Transverse colon (tissue), 4 donors: ENCODE measurements at regions not wholly inside any gene's neighbourhood (a gene's known extent, or its start where the extent isn't known, plus 50 kb on each side); places are given as distances from the start of the nearest gene placed in this dataset.

Experiments
- DNase-seq: peaks from one replicate; pipeline ENCODE4 v3.0.0-alpha.2; 2019
- H3K27ac ChIP-seq, 4 donors: fragments of 200-600 bp; sonication (generic); 2 replicates each; pipeline ENCODE4 v1.5.1; 2016 to 2018; ENCODE audit warnings: inconsistent platforms in 4 of 4
- H3K27me3 ChIP-seq: fragments of 200-600 bp; sonication (generic); 2 replicates; pipeline ENCODE4 v1.5.1; 2017; ENCODE audit warnings: inconsistent platforms
- H3K36me3 ChIP-seq, 4 donors: fragments of 200-600 bp; sonication (generic); 2 replicates each; pipeline ENCODE4 v1.5.1; 2017 to 2019; ENCODE audit warnings: inconsistent platforms in 4 of 4
- H3K4me1 ChIP-seq, 4 donors: fragments of 200-600 bp; sonication (generic); 2 replicates each; pipeline ENCODE4 v1.5.1; 2017 to 2020; ENCODE audit warnings: inconsistent platforms in 4 of 4
- H3K4me3 ChIP-seq, 4 donors: fragments of 200-600 bp; sonication (generic); 1 replicate in 1 of 4; 2 replicates in 3 of 4; pipeline versions ENCODE4 v1.5.1 to v1.6.1; 2017 to 2019; ENCODE audit warnings: inconsistent platforms in 4 of 4
- H3K9me3 ChIP-seq, 2 donors: fragments of 200-600 bp; sonication (generic); 2 replicates each; pipeline ENCODE4 v1.5.1; 2017 to 2019; ENCODE audit warnings: inconsistent platforms in 2 of 2
- EP300 ChIP-seq: sonication (generic); formaldehyde crosslinking; IDR thresholded peaks from one replicate; pipeline ENCODE4 v1.6.1; 2017; ENCODE audit warnings: antibody characterized with exemption, low read depth
- POLR2A ChIP-seq: fragments of 450-650 bp; IDR thresholded peaks from one replicate; pipeline ENCODE4 v1.6.1; 2016; ENCODE audit warnings: antibody characterized with exemption, mild to moderate bottlenecking, moderate library complexity
- POLR2AphosphoS5 ChIP-seq, 3 donors: sonication (generic); formaldehyde crosslinking; IDR thresholded peaks; one replicate each; pipeline ENCODE4 v1.6.1; 2016; ENCODE audit warnings: antibody characterized with exemption in 3 of 3
- WGBS, 2 donors: methylation state at CpG; one replicate each; pipeline ENCODE4 v1.1.5; 2018; ENCODE audit warnings: low coverage in 1 of 2; 5-methylcytosine and 5-hydroxymethylcytosine counted together
- in situ Hi-C, 4 donors: fragments of 200-750 bp; cut with MboI; loops; one replicate each; pipeline versions ENCODE4 v1.15.0 to v1.15.1; 2017; ENCODE audit warnings: low sequenced_read_pairs in 3 of 4, low pct_ligation_motif_present in 1 of 4, low pct_unique_long_range_greater_than_20kb in 1 of 4
- intact Hi-C: fragments of 100-400 bp; cut with DNase I; formaldehyde crosslinking; loops from one replicate; pipeline ENCODE4 v1.15.1; 2023; ENCODE audit warnings: low total_unique reads
- TF ChIP-seq, protein P1 (sequence below), 5 experiments: fragments of 200-600 bp in 3 of 5; fragments of 450-650 bp in 2 of 5; sonication (generic) in 3 of 5; IDR thresholded peaks; 1 replicate in 2 of 5; 2 replicates in 3 of 5; pipeline ENCODE4 v1.5.1; 2016 to 2017; ENCODE audit warnings: antibody characterized with exemption in 5 of 5, inconsistent platforms in 3 of 5, mild to moderate bottlenecking in 2 of 5, moderate library complexity in 1 of 5

DNA sequence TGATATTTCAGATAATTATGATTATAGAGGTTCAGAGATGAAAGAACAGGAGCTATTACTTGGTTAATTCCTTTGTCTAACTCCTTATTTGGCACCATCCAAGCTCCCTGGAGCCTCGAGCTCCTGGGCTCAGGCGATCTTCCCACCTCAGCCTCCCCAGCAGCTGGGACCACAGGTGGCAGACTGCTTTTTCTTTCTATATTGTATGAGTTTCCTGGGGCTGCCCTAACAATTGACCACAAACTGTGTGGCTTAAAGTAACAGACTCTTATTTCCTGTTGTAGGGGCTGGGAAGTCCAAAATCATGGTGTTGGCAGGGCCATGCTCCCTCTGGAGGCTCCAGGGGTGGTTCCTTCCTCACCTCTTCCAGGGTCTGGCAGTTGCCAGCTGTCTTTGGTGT is 163.3 kb upstream of the ADCY1 start:
- TF ChIP-seq EP300 (no peak), POLR2A (no peak)
- TF ChIP-seq, protein P1, sequence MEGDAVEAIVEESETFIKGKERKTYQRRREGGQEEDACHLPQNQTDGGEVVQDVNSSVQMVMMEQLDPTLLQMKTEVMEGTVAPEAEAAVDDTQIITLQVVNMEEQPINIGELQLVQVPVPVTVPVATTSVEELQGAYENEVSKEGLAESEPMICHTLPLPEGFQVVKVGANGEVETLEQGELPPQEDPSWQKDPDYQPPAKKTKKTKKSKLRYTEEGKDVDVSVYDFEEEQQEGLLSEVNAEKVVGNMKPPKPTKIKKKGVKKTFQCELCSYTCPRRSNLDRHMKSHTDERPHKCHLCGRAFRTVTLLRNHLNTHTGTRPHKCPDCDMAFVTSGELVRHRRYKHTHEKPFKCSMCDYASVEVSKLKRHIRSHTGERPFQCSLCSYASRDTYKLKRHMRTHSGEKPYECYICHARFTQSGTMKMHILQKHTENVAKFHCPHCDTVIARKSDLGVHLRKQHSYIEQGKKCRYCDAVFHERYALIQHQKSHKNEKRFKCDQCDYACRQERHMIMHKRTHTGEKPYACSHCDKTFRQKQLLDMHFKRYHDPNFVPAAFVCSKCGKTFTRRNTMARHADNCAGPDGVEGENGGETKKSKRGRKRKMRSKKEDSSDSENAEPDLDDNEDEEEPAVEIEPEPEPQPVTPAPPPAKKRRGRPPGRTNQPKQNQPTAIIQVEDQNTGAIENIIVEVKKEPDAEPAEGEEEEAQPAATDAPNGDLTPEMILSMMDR (IDR thresholded peaks at IDR 0.05): no peak
- DNase-seq: no peak
- no peaks in the 10 kb centered on the region for H3K4me1 ChIP-seq
- intact Hi-C loops (no loop called here), in situ Hi-C loops (no loop called here)
- WGBS, 2 donors: 51% methylated on average over 2 of the region's 2 CpGs; no CpG with 5 or more reads in 1 of the 2 donors
- H3K9me3 ChIP-seq: no peaks in the 10 kb centered on the region
- H3K36me3 ChIP-seq: no peaks in the 10 kb centered on the region
- no peak overlapping the region for H3K27ac ChIP-seq
- no peaks in the 10 kb centered on the region for H3K27me3 ChIP-seq
- no peak overlapping the region for H3K4me3 ChIP-seq

DNA sequence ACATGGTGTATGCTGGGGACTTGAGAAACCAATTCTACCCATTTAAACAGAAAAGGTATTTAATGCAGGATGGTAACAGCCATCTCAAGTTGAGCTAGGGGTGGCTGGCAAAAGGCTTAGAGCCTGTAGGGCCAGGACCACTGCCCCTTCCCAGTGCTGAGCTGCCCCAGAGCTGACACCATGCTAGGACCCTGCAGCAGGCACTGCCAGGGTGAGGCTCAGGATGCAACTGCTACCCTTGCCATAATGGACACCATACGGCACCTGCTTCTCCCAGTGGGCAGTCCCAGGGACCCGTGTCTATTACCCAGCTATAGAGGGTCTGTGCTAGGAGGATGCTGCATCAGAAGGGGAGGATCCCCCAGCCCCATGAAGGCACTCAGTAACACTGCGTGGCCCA is 160.7 kb upstream of the ADCY1 start:
- TF ChIP-seq POLR2A (no peak), POLR2AphosphoS5 (IDR thresholded peaks at IDR 0.05) (no peak), EP300 (no peak)
- TF ChIP-seq, protein P1 (IDR thresholded peaks at IDR 0.05): no peak
- H3K9me3 ChIP-seq: no peaks in the 10 kb centered on the region
- no peaks in the 10 kb centered on the region for H3K4me1 ChIP-seq
- DNase-seq: no peak
- no peak overlapping the region for H3K4me3 ChIP-seq
- no peak overlapping the region for H3K27ac ChIP-seq
- no peaks in the 10 kb centered on the region for H3K27me3 ChIP-seq
- intact Hi-C loops (no loop called here), in situ Hi-C loops (no loop called here)
- WGBS, 2 donors: 90% methylated on average over 3 of the region's 3 CpGs; no CpG with 5 or more reads in 1 of the 2 donors
- no peaks in the 10 kb centered on the region for H3K36me3 ChIP-seq

DNA sequence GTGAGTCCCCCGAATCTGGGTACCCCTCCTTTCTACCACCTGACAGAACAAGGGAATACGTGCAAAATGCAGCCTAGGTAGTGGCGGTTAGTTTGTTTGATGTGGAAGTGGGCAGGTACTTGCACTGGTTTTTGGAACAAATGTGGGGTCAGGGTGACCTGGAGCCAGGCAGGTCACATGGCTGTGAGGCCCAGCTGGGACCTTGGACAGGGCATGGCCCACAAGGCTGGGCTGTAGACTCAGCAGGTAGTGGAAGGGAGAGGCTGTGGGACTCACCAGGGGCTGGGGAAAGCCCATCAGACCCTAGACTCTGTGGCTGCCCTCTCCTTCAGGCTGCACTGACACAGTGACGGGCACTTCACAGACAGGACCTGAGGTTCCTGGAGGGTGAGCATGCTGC is 159.9 kb upstream of the ADCY1 start:
- 80% methylated on average over 4 of the region's 4 CpGs; no CpG with 5 or more reads in 1 of the 2 donors for whole genome bisulfite sequencing, 2 donors
- Histone ChIP-seq H3K36me3 (no peaks in the 10 kb centered on the region), H3K9me3 (no peaks in the 10 kb centered on the region), H3K27ac (no peak overlapping the region), H3K4me1 (no peaks in the 10 kb centered on the region), H3K27me3 (no peaks in the 10 kb centered on the region), H3K4me3 (no peak overlapping the region)
- in situ Hi-C loops (no loop called here), intact Hi-C loops (no loop called here)
- TF ChIP-seq, protein P1 (IDR thresholded peaks at IDR 0.05): no peak
- TF ChIP-seq EP300 (no peak), POLR2A (no peak), POLR2AphosphoS5 (IDR thresholded peaks at IDR 0.05) (no peak)
- no peak for DNase-seq

DNA sequence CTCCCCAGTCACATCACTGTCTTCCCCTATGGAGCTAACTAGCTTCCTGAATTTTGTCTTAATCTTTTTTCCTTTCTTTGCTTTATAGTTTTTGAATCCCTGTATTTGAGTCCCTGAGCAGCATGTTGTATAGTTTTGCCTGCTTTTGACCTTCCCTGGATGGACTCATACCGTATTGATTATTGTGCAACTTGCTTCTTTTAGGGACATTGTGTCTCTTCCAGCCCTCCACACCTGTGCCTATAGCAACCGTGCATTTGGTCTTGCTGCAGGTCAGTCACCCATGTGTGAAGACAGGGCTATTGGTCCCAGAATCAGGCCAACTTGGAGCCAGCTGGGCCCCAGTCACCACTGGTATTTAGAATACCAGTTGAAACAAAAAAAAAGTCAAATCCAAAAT is 158.9 kb upstream of the ADCY1 start:
- in situ Hi-C loops: no loop called here
- intact Hi-C loops: no loop called here
- no peaks in the 10 kb centered on the region for H3K36me3 ChIP-seq
- no peaks in the 10 kb centered on the region for H3K27me3 ChIP-seq
- no peaks in the 10 kb centered on the region for H3K9me3 ChIP-seq
- no peak overlapping the region for H3K4me3 ChIP-seq
- TF ChIP-seq EP300: no peak
- no peak for TF ChIP-seq POLR2AphosphoS5 (IDR thresholded peaks at IDR 0.05)
- TF ChIP-seq, protein P1 (IDR thresholded peaks at IDR 0.05): no peak
- TF ChIP-seq POLR2A: no peak
- DNase-seq: no peak
- H3K27ac ChIP-seq: no peak overlapping the region
- WGBS, 2 donors: 69 to 95% methylated on average over 2 of the region's 2 CpGs
- H3K4me1 ChIP-seq: no peaks in the 10 kb centered on the region
